WI38 (cell line): ENCODE measurements at regions not wholly inside any gene's neighbourhood (a gene's known extent, or its start where the extent isn't known, plus 50 kb on each side); places are given as distances from the start of the nearest gene placed in this dataset.

ENCODE experiments used
- H3K4me3 ChIP-seq: 2 replicates; pipeline ENCODE4 v1.5.1; 2011; ENCODE audit warnings: low read depth, mild to moderate bottlenecking, control low read depth, low read length
- TF ChIP-seq, protein P1 (sequence below): IDR thresholded peaks from 2 replicates; pipeline ENCODE4 v1.5.1; 2012; ENCODE audit warnings: low read depth, mild to moderate bottlenecking, control low read depth, low read length

DNA sequence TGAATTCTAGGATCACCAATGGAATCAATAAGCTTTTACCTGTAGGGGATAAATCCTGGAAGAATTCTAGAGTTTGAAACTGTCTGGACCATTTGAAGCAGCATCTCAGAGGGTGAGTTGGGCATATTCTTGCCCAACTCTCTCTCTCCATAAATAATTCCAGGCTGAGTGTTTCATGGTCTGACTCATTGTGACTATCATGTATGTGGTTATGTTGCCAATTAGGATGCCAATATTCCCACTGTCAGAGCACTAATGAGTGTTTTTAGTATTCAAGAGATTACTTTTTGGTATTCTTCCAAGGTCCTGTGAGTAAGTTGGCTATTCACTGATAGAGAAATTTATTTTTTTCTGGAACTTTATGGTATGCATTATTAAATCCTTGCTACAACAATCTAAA lies 456.9 kb downstream of the TOX3 start:
- TF ChIP-seq, protein P1, sequence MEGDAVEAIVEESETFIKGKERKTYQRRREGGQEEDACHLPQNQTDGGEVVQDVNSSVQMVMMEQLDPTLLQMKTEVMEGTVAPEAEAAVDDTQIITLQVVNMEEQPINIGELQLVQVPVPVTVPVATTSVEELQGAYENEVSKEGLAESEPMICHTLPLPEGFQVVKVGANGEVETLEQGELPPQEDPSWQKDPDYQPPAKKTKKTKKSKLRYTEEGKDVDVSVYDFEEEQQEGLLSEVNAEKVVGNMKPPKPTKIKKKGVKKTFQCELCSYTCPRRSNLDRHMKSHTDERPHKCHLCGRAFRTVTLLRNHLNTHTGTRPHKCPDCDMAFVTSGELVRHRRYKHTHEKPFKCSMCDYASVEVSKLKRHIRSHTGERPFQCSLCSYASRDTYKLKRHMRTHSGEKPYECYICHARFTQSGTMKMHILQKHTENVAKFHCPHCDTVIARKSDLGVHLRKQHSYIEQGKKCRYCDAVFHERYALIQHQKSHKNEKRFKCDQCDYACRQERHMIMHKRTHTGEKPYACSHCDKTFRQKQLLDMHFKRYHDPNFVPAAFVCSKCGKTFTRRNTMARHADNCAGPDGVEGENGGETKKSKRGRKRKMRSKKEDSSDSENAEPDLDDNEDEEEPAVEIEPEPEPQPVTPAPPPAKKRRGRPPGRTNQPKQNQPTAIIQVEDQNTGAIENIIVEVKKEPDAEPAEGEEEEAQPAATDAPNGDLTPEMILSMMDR = no peak
- H3K4me3 ChIP-seq = no peak overlapping the region

DNA sequence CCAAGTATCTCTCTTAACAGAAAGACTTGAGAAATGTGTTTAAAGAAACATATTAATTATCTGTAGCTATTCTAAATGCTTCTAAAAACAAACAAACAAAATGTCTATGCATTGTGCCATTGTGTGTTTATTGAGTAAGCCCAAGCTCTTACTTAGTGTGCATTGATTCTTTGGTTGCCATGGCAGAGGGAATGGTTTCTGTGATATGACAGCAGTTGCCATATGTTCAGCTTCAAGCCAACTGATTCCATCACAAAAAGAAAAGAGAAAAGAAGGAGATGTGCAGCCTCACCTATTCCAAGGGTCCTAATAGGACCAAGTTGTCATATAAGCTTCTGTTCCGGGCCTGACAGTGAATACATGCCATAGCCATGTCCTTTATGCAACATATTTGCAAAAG lies 457.5 kb downstream of the TOX3 start:
- TF ChIP-seq, protein P1 = no peak
- no peak overlapping the region for H3K4me3 ChIP-seq

DNA sequence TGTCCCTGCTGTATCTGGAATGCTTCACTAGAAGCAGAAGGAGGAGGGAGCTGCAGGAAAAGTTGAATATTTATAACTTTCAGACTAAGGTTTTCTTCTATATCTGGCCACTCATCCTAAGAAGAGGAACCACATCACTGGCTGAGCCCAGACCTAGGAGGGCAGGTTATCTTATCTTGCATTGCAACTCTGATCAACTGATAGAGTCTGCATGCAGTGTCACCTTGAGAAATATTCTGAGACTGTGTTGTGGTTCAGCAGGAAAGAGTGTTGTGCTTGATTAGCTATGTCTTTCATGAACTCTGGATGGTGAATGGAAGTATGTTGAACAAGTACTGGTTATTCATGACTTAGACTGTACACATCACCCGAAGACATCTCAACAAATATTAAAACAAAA lies 460.0 kb downstream of the TOX3 start:
- no peak overlapping the region for H3K4me3 ChIP-seq
- TF ChIP-seq, protein P1 = no peak

DNA sequence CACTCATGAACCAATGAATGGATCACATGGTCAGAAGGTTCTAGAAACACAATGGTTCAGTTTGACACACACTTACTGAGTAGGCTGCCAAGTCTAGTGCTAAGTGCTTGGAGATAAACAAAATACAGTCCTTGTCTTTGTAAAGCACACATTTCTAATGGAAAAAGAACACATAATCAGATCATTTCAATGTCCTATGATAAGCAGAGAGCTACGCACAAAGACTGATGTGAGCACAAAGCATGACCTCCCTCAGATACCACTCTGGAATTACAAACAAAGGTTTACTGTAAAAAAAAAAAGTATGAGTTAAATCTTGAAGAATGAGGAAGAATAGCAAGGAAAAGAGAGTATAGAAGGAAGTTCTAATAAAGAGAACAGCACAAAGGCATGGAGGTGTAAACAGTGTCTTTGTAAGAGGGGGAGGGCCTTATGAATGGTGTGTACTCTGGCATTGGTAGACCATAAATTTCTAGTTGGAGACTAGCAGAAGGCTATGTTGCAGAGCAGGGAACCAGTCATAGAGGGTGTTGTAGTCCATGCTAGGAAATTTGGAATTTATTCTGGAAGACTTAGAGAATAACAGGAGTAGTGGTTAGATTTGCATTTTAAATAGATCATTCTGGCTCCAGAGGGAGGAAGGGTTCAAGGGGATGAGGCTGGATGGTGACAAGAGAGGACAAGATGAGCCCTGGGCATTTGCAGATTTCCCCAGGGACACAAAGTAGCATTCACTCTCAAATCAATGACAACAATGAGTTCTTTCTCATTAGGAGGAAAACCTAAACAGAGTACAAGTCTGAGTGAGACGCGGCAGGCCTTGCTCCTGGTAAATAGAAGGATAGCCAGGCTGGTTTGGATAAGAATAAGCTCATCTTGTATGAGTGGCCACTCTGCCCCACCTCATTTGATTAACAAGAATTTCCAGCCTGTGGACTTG lies 468.0 kb downstream of the TOX3 start:
- H3K4me3 ChIP-seq = no peak overlapping the region
- TF ChIP-seq, protein P1 = no peak

DNA sequence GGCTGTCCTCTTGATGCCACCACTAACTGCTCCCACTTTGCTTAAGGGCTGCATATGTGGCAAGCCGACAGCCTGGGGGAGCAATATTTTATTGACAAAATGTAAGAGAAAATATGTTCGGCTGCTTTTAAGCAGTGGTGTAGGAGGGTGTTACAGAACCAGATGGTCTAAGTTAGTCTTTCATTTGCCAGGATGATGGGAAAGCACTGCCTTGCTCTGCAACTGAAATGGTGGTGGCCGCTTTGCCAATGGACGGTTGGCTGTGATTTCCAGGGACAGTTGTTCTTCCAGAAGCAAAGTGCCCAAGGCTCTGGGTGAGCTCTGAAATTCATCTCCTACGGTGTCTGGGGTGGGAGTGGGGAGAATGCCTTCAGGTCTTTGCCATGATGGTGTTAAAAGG lies 469.3 kb downstream of the TOX3 start:
- TF ChIP-seq, protein P1 = no peak
- H3K4me3 ChIP-seq = no peak overlapping the region

DNA sequence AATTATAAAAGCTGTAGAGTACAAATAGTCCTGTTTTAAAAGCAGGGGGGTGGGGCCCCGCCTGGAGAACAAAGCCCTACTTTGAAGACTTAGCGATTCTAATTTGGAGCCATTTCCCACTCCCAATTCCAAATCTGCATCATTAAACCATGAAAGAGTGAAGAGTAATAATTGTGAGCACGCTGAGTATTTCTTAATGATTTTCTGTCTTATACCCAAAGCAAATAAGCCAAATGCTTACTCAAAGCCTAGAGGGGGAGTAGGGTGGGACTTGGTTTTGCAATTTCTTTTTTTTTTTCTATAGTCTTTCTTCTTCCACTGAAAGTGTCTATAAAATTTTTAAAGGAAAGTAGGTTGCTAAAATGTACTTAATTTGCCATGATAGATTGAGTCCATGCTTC lies 470.1 kb downstream of the TOX3 start:
- no peak overlapping the region for H3K4me3 ChIP-seq
- TF ChIP-seq, protein P1 = no peak

DNA sequence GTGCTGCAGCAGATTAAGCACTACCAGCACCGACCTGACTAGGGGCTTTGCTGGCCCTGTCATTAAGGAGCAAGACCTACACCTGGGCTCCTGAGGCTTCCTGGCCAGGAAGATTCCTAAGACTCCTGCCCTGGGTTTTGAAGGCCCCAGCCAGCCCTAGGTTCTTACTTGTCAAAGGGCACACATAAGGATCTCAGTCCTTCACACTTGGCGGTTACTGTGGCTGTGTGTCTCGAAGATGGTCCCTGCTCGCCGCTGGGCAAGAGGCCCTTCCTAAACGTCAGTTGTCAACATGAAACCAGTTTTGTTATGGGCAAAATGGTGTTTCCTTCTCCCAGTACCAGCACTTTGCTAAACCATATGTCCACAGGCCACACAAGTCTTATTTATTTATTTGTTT lies 470.6 kb downstream of the TOX3 start:
- no peak overlapping the region for H3K4me3 ChIP-seq
- TF ChIP-seq, protein P1 = no peak
